CD14-positive monocyte (primary cell): ENCODE measurements at regions not wholly inside any gene's neighbourhood (a gene's known extent, or its start where the extent isn't known, plus 50 kb on each side); places are given as distances from the start of the nearest gene placed in this dataset.

Experiments used
- DNase-seq, 3 donors: peaks; one replicate each; pipeline ENCODE4 v3.0.0-alpha.2; 2011 to 2022
- H2AFZ ChIP-seq: 2 replicates; pipeline ENCODE4 v1.6.0; 2012; ENCODE audit warnings: mild to moderate bottlenecking, low read depth, low read length, inconsistent platforms; ENCODE audit not compliant: insufficient read depth, poor library complexity, severe bottlenecking
- H3K27ac ChIP-seq, 2 donors: 1 replicate in 1 of 2; 2 replicates in 1 of 2; pipeline ENCODE4 v1.5.1; 2012 to 2013; ENCODE audit warnings: low read length in 2 of 2, control low read depth in 1 of 2, inconsistent platforms in 1 of 2, low read depth in 1 of 2, mild to moderate bottlenecking in 1 of 2
- H3K27me3 ChIP-seq, 2 donors: one replicate each; pipeline versions ENCODE4 v1.6.0 to v1.6.1; 2011 to 2013; ENCODE audit warnings: low read length in 2 of 2; ENCODE audit not compliant: control insufficient read depth in 2 of 2, insufficient read depth in 2 of 2
- H3K36me3 ChIP-seq, 2 donors: replicated peaks in 1 of 2; 1 replicate in 1 of 2; 2 replicates in 1 of 2; pipeline versions ENCODE4 v1.5.1 to v1.6.1; 2012 to 2013; ENCODE audit warnings: low read length in 2 of 2, control low read depth in 1 of 2, inconsistent platforms in 1 of 2, mild to moderate bottlenecking in 1 of 2; ENCODE audit not compliant: insufficient read depth in 2 of 2, control insufficient read depth in 1 of 2
- H3K4me1 ChIP-seq, 2 donors: 1 replicate in 1 of 2; 2 replicates in 1 of 2; pipeline versions ENCODE4 v1.5.1 to v1.6.1; 2012 to 2013; ENCODE audit warnings: low read length in 2 of 2, control low read depth in 1 of 2, inconsistent platforms in 1 of 2, mild to moderate bottlenecking in 1 of 2, moderate library complexity in 1 of 2; ENCODE audit not compliant: insufficient read depth in 2 of 2, control insufficient read depth in 1 of 2
- H3K4me2 ChIP-seq: replicated peaks from 2 replicates; pipeline ENCODE3; 2012; ENCODE audit warnings: low read length, moderate library complexity, mild to moderate bottlenecking; ENCODE audit not compliant: poor library complexity, severe bottlenecking; ENCODE audit errors: extremely low read depth
- H3K4me3 ChIP-seq, 3 experiments: fragments of 200-600 bp in 1 of 3; sonication (generic) in 1 of 3; replicated peaks in 1 of 3; 1 replicate in 2 of 3; 2 replicates in 1 of 3; pipeline ENCODE4 v1.5.1; 2011 to 2013; ENCODE audit warnings: low read length in 3 of 3, mild to moderate bottlenecking in 3 of 3, control low read depth in 2 of 3, low read depth in 2 of 3, inconsistent platforms in 1 of 3, moderate library complexity in 1 of 3
- H3K79me2 ChIP-seq: 2 replicates; pipeline ENCODE4 v1.6.0; 2012; ENCODE audit warnings: mild to moderate bottlenecking, control low read depth, inconsistent platforms, low read length, moderate library complexity; ENCODE audit not compliant: insufficient read depth
- H3K9ac ChIP-seq: 2 replicates; pipeline ENCODE4 v1.6.0; 2017; ENCODE audit warnings: low read length, mild to moderate bottlenecking; ENCODE audit not compliant: insufficient read depth, poor library complexity, severe bottlenecking
- H3K9me3 ChIP-seq, 2 donors: replicated peaks in 1 of 2; 1 replicate in 1 of 2; 2 replicates in 1 of 2; pipeline versions ENCODE4 v1.5.1 to v1.6.1; 2012 to 2013; ENCODE audit warnings: low read length in 2 of 2, control low read depth in 1 of 2; ENCODE audit not compliant: control insufficient read depth in 1 of 2, insufficient read depth in 1 of 2
- H4K20me1 ChIP-seq: 2 replicates; pipeline ENCODE4 v1.6.0; 2012; ENCODE audit warnings: mild to moderate bottlenecking, low read length, control low read depth, moderate library complexity; ENCODE audit not compliant: insufficient read depth
- H3K27ac Mint-ChIP-seq, 7 donors: one replicate each; pipeline ENCODE4 v1.8.0; 2020; ENCODE audit warnings: mild to moderate bottlenecking in 7 of 7, mixed read lengths in 7 of 7, moderate library complexity in 6 of 7, inconsistent platforms in 2 of 7
- H3K27me3 Mint-ChIP-seq, 3 donors: one replicate each; pipeline ENCODE4 v1.8.0; 2021 to 2022; ENCODE audit warnings: low read depth in 3 of 3, mild to moderate bottlenecking in 3 of 3, mixed read lengths in 3 of 3, moderate library complexity in 3 of 3, inconsistent platforms in 1 of 3
- H3K36me3 Mint-ChIP-seq, 2 donors: one replicate each; pipeline ENCODE4 v1.8.0; 2020; ENCODE audit warnings: mixed read lengths in 2 of 2, inconsistent platforms in 1 of 2, mild to moderate bottlenecking in 1 of 2
- H3K4me1 Mint-ChIP-seq: one replicate; pipeline ENCODE4 v1.8.0; 2020; ENCODE audit warnings: mild to moderate bottlenecking, mixed read lengths
- H3K4me3 Mint-ChIP-seq, 2 donors: one replicate each; pipeline ENCODE4 v1.8.0; 2020; ENCODE audit warnings: mild to moderate bottlenecking in 2 of 2, mixed read lengths in 2 of 2, moderate library complexity in 1 of 2
- H3K9me3 Mint-ChIP-seq, 7 donors: one replicate each; pipeline ENCODE4 v1.8.0; 2020 to 2022; ENCODE audit warnings: mixed read lengths in 7 of 7, mild to moderate bottlenecking in 6 of 7, moderate library complexity in 6 of 7, inconsistent platforms in 2 of 7
- CTCF ChIP-seq: fragments of 200-600 bp; IDR thresholded peaks from one replicate; pipeline ENCODE4 v1.8.0; 2022; ENCODE audit warnings: antibody characterized with exemption, mild to moderate bottlenecking
- WGBS: methylation state at CpG from one replicate; pipeline ENCODE4 v1.1.5; 2013; ENCODE audit warnings: missing lambda C conversion rate; ENCODE audit not compliant: insufficient coverage; 5-methylcytosine and 5-hydroxymethylcytosine counted together
- intact Hi-C, 2 donors: fragments of 100-400 bp; cut with micrococcal nuclease; formaldehyde crosslinking; loops; one replicate each; pipeline versions ENCODE4 v1.15.0 to v1.15.1; 2023

- 92% methylated on average over 11 of the region's 11 CpGs for WGBS
- Histone ChIP-seq H3K27me3 (no peaks in the 10 kb centered on the region), H3K4me2 (no peak overlapping the region), H3K36me3 (no peaks in the 10 kb centered on the region), H3K79me2 (no peaks in the 10 kb centered on the region), H3K9ac (no peak overlapping the region), H2AFZ (no peak overlapping the region), H3K4me1 (no peaks in the 10 kb centered on the region), H3K4me3 (no peak overlapping the region), H3K9me3 (no peaks in the 10 kb centered on the region), H4K20me1 (no peaks in the 10 kb centered on the region), H3K27ac (no peak overlapping the region)
- Mint-ChIP-seq H3K36me3 (no peaks in the 10 kb centered on the region), H3K4me1 (peaks cover 7% of the 10 kb centered on the region), H3K9me3 (peaks cover 0 to 2% (median 0%) of the 10 kb centered on the region in 7 donors), H3K27ac (no peak overlapping the region), H3K4me3 (no peak overlapping the region), H3K27me3 (peaks cover 0 to 4% (median 2%) of the 10 kb centered on the region in 3 donors)
- intact Hi-C loops = no loop called here
- TF ChIP-seq CTCF = no peak
- no peak for DNase-seq
Measured at GRCh38 chr2:2472044-2472443, 141.0 kb upstream of the MYT1L start.

- no peak overlapping the region for H3K9ac ChIP-seq
- intact Hi-C loops = no loop called here
- Mint-ChIP-seq H3K27me3 (peaks cover 0 to 6% (median 4%) of the 10 kb centered on the region in 3 donors), H3K36me3 (no peaks in the 10 kb centered on the region), H3K27ac (peak overlapping the region in 1 of 7 donors; percentile 27), H3K9me3 (peaks cover 0 to 2% (median 0%) of the 10 kb centered on the region in 7 donors), H3K4me1 (peaks cover 16% of the 10 kb centered on the region), H3K4me3 (peak overlapping the region in 1 of 2 donors; percentile 58)
- H3K4me3 ChIP-seq = no peak overlapping the region
- no peaks in the 10 kb centered on the region for H3K9me3 ChIP-seq
- peak; percentile 7 to 55 (median 29) for DNase-seq
- no peak overlapping the region for H3K27ac ChIP-seq
- no peaks in the 10 kb centered on the region for H4K20me1 ChIP-seq
- peaks cover 3 to 7% of the 10 kb centered on the region in 2 donors for H3K4me1 ChIP-seq
- H2AFZ ChIP-seq = no peak overlapping the region
- no peaks in the 10 kb centered on the region for H3K79me2 ChIP-seq
- H3K4me2 ChIP-seq = no peak overlapping the region
- no peaks in the 10 kb centered on the region for H3K27me3 ChIP-seq
- WGBS = 44% methylated on average over 6 of the region's 9 CpGs
- no peaks in the 10 kb centered on the region for H3K36me3 ChIP-seq
- TF ChIP-seq CTCF = no peak
Measured at GRCh38 chr2:2466534-2466933, 135.5 kb upstream of the MYT1L start.
